ENCODE measurements at regions not wholly inside any gene's neighbourhood (a gene's known extent, or its start where the extent isn't known, plus 50 kb on each side); places are given as distances from the start of the nearest gene placed in this dataset.

DNA sequence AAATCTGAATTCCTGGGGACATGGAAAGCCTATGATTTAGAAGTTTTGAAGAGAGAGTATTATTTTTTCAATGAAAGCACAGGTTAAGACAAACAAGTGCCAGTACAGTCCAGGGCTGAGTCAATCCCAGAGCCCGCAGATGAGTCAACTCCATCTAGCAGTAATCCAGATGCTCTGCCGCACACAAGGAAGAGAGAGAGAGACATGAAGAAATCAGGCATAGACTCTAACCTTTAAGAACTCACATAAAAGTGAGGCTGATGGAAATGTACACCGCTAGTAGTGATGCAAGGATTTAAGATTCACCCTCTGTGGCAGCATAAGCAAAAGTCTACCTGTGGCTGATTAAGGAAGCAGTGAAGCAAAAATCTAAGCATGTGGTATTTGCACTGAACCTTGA is 651.5 kb downstream of the TNS3 start:
- Mint-ChIP-seq H3K27me3 (ENCODE audit: insufficient read depth, unreplicated experiment) (no peaks in the 10 kb centered on the region), H3K4me1 (ENCODE audit: insufficient read depth, unreplicated experiment) (peaks cover 46% of the 10 kb centered on the region), H3K27ac (ENCODE audit: low read depth, unreplicated experiment) (peak overlapping the region; percentile 29), H3K9me3 (ENCODE audit: unreplicated experiment) (no peaks in the 10 kb centered on the region), H3K36me3 (ENCODE audit: insufficient read depth, unreplicated experiment) (peaks cover 5% of the 10 kb centered on the region), H3K4me3 (ENCODE audit: unreplicated experiment) (no peak overlapping the region)
- BruUV-seq (replicated peaks): no TSS peak
- TF ChIP-seq, protein P1, sequence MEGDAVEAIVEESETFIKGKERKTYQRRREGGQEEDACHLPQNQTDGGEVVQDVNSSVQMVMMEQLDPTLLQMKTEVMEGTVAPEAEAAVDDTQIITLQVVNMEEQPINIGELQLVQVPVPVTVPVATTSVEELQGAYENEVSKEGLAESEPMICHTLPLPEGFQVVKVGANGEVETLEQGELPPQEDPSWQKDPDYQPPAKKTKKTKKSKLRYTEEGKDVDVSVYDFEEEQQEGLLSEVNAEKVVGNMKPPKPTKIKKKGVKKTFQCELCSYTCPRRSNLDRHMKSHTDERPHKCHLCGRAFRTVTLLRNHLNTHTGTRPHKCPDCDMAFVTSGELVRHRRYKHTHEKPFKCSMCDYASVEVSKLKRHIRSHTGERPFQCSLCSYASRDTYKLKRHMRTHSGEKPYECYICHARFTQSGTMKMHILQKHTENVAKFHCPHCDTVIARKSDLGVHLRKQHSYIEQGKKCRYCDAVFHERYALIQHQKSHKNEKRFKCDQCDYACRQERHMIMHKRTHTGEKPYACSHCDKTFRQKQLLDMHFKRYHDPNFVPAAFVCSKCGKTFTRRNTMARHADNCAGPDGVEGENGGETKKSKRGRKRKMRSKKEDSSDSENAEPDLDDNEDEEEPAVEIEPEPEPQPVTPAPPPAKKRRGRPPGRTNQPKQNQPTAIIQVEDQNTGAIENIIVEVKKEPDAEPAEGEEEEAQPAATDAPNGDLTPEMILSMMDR (IDR thresholded peaks at IDR 0.05; ENCODE audit: unreplicated experiment): no peak
- peak; percentile 96 for DNase-seq (ENCODE audit: unreplicated experiment)
- ChIA-PET POLR2A (interaction anchor here (0.7 kb wide), 2 partner anchors 30 to 127 kb away, joined by 3 read pairs; no protein-coding TSS in a partner anchor), CTCF (interaction anchor here (0.7 kb wide), 2 partner anchors 27 to 1046 kb away, joined by 3 read pairs; no protein-coding TSS in a partner anchor)
- intact Hi-C loops (cut with micrococcal nuclease): loop anchor here (5.0 to 10.0 kb wide), 2 partner anchors 233 to 766 kb away; no protein-coding TSS in a partner anchor

DNA sequence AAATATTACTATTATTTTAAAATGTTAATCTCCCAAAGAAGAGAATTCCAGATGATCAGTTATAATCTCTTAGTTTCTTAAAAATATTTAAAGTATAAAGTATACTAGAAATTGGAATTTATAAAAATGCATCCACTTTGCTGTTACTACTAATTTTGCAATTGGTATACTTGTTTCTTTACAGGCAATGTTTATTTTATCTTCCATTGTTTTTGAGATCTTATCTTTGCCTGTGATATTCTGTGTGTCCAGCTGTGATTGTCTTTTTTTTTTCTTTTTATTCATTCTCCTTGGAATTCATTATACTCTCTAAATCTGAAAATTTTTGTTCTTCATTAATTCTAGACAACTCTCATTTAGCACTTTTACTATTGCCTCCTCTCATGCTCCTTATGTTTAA is 652.6 kb downstream of the TNS3 start:
- H3K27me3 Mint-ChIP-seq (ENCODE audit: insufficient read depth, unreplicated experiment): no peaks in the 10 kb centered on the region
- BruUV-seq (replicated peaks): no TSS peak
- TF ChIP-seq, protein P1 (IDR thresholded peaks at IDR 0.05; ENCODE audit: unreplicated experiment): no peak
- POLR2A ChIA-PET: interaction anchor here (0.9 kb wide), 1 partner anchor 40 kb away, joined by 3 read pairs; no protein-coding TSS in a partner anchor
- peaks cover 5% of the 10 kb centered on the region for H3K36me3 Mint-ChIP-seq (ENCODE audit: insufficient read depth, unreplicated experiment)
- intact Hi-C loops (cut with micrococcal nuclease): no loop called here
- H3K9me3 Mint-ChIP-seq (ENCODE audit: unreplicated experiment): no peaks in the 10 kb centered on the region
- DNase-seq (ENCODE audit: unreplicated experiment): no peak
- no peak overlapping the region for H3K4me3 Mint-ChIP-seq (ENCODE audit: unreplicated experiment)
- CTCF ChIA-PET: interaction anchor here (0.8 to 1.0 kb wide), 2 partner anchors 21 to 1007 kb away, joined by 3 to 4 read pairs; no protein-coding TSS in a partner anchor
- H3K4me1 Mint-ChIP-seq (ENCODE audit: insufficient read depth, unreplicated experiment): peaks cover 44% of the 10 kb centered on the region
- peak overlapping the region; percentile 29 for H3K27ac Mint-ChIP-seq (ENCODE audit: low read depth, unreplicated experiment)

DNA sequence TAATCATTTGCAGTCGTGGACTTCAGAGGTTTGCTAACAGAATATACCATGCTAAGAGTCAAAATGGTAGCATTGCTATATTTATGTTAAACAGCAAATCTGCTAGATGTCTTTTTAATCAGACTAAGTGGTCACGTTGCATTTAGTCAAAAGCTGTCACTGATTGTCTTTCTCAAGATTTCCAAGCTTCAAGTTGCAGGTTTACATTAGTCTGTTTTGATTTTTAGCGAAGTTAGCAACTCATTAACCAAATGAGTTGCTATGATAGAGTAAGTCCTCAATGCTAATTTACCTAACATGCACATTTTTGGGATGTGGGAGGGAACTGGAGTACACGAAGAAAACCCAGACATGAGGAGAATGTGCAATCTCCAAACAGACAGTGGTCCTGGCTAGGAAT is 653.2 kb downstream of the TNS3 start:
- intact Hi-C loops (cut with micrococcal nuclease): no loop called here
- CTCF ChIA-PET: interaction anchor here (0.8 to 1.0 kb wide), 2 partner anchors 21 to 1006 kb away, joined by 3 to 4 read pairs; no protein-coding TSS in a partner anchor
- Mint-ChIP-seq H3K36me3 (ENCODE audit: insufficient read depth, unreplicated experiment) (peaks cover 5% of the 10 kb centered on the region), H3K4me1 (ENCODE audit: insufficient read depth, unreplicated experiment) (peaks cover 39% of the 10 kb centered on the region), H3K27me3 (ENCODE audit: insufficient read depth, unreplicated experiment) (no peaks in the 10 kb centered on the region), H3K27ac (ENCODE audit: low read depth, unreplicated experiment) (no peak overlapping the region), H3K4me3 (ENCODE audit: unreplicated experiment) (no peak overlapping the region), H3K9me3 (ENCODE audit: unreplicated experiment) (no peaks in the 10 kb centered on the region)
- DNase-seq (ENCODE audit: unreplicated experiment): no peak
- BruUV-seq (replicated peaks): no TSS peak
- TF ChIP-seq, protein P1 (IDR thresholded peaks at IDR 0.05; ENCODE audit: unreplicated experiment): no peak
- POLR2A ChIA-PET: no interaction called here

DNA sequence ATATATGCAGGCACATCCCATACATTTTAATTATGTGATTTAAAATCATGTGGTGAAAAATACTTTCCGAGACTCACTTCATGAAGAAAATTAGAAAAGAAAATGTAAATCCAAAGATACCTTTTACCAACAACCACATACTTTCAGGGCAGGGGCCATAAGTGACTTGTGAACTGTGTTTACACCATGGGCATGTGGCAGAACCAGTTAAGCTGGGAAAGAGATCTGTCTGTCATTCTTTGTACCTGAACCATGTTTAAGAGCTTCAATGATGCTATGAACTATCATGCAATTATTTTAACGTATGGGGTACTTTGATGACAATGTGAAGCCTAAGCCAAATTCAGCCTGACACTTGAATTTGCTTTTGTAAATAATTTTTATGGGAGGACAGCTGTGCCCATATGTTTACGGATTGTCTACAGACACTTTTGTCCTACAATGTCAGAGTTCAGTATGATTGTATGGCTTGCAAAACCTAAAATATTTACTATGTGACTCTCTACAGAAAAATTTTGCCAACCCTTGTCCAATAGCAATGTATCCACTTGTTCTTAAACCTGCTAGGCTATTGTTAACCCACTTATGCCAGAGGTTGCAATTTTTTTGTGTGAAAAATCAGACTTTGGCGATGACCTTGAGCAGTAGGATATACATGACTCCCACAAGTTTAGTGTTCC is 654.6 kb downstream of the TNS3 start:
- TF ChIP-seq, protein P1 (IDR thresholded peaks at IDR 0.05; ENCODE audit: unreplicated experiment): no peak
- intact Hi-C loops (cut with micrococcal nuclease): no loop called here
- no peak for DNase-seq (ENCODE audit: unreplicated experiment)
- H3K4me1 Mint-ChIP-seq (ENCODE audit: insufficient read depth, unreplicated experiment): peaks cover 30% of the 10 kb centered on the region
- no TSS peak for BruUV-seq (replicated peaks)
- H3K4me3 Mint-ChIP-seq (ENCODE audit: unreplicated experiment): no peak overlapping the region
- no peaks in the 10 kb centered on the region for H3K36me3 Mint-ChIP-seq (ENCODE audit: insufficient read depth, unreplicated experiment)
- ChIA-PET CTCF (interaction anchor here (0.6 kb wide), 1 partner anchor 363 kb away, joined by 3 read pairs; no protein-coding TSS in a partner anchor), POLR2A (interaction anchor here (0.9 to 1.0 kb wide), 3 partner anchors 10 to 73 kb away, joined by 3 to 6 read pairs (median 4); no protein-coding TSS in a partner anchor)
- H3K27ac Mint-ChIP-seq (ENCODE audit: low read depth, unreplicated experiment): no peak overlapping the region
- no peaks in the 10 kb centered on the region for H3K27me3 Mint-ChIP-seq (ENCODE audit: insufficient read depth, unreplicated experiment)
- peaks cover 7% of the 10 kb centered on the region for H3K9me3 Mint-ChIP-seq (ENCODE audit: unreplicated experiment)
